Endothelial cell of umbilical vein (primary cell): ENCODE measurements at regions not wholly inside any gene's neighbourhood (a gene's known extent, or its start where the extent isn't known, plus 50 kb on each side); places are given as distances from the start of the nearest gene placed in this dataset.

Source experiments
- BruUV-seq: library from RNA; stranded (reverse); fragments of 400-500 nt; replicated peaks from 2 replicates; lab custom pipeline; 2021; lab: Mats Ljungman, UMichigan
- CTCF ChIA-PET: fragments of 300-600, 350-600 bp; sonication (Branson Sonifier 250); formaldehyde crosslinking; loops from one replicate; lab custom pipeline; 2021; ENCODE audit warnings: antibody characterized with exemption, inconsistent platforms; lab: Charles Lee
- POLR2A ChIA-PET: fragments of 300-600, 350-600 bp; sonication (Branson Sonifier 250); formaldehyde crosslinking; loops from one replicate; lab custom pipeline; 2021; ENCODE audit warnings: antibody characterized with exemption, inconsistent platforms; lab: Charles Lee
- DNase-seq: peaks from one replicate; pipeline ENCODE4 v3.0.0-alpha.2; 2011; ENCODE audit warnings: low read depth, low spot score
- FAIRE-seq: peaks from 2 replicates; lab custom pipeline; 2011; peaks lifted over from hg19 to GRCh38; lab: Jason Lieb, UNC
- H2AFZ ChIP-seq: 2 replicates; pipeline ENCODE4 v1.6.0; 2012; ENCODE audit warnings: low read depth, low read length, control low read depth, inconsistent platforms
- H3K27ac ChIP-seq: 2 replicates; pipeline ENCODE4 v1.5.1; 2011; ENCODE audit warnings: low read depth, mild to moderate bottlenecking, control low read depth, low read length, moderate library complexity; ENCODE audit not compliant: insufficient read depth
- H3K27me3 ChIP-seq, 2 experiments: 2 replicates each; pipeline versions ENCODE4 v1.6.0 to v1.6.1; 2011; ENCODE audit warnings: low read length in 2 of 2, mixed read lengths in 1 of 2; ENCODE audit not compliant: control insufficient read depth in 2 of 2, insufficient read depth in 2 of 2
- H3K36me3 ChIP-seq, 2 experiments: 2 replicates in 1 of 2; 3 replicates in 1 of 2; pipeline ENCODE4 v1.5.1; 2011; ENCODE audit warnings: low read length in 2 of 2, mild to moderate bottlenecking in 1 of 2, moderate library complexity in 1 of 2; ENCODE audit not compliant: control insufficient read depth in 2 of 2, insufficient read depth in 2 of 2; ENCODE audit errors: extremely low read depth in 1 of 2
- H3K4me1 ChIP-seq: 3 replicates; pipeline ENCODE4 v1.5.1; 2011; ENCODE audit warnings: mild to moderate bottlenecking, low read length; ENCODE audit not compliant: control insufficient read depth, insufficient read depth; ENCODE audit errors: extremely low read depth
- H3K4me2 ChIP-seq: 2 replicates; pipeline ENCODE4 v1.6.1; 2011; ENCODE audit warnings: low read length, control low read depth, mixed read lengths; ENCODE audit not compliant: insufficient read depth
- H3K4me3 ChIP-seq, 3 experiments: fragments of 200-600 bp in 1 of 3; sonication (generic), shearing (Covaris generic) in 1 of 3; replicated peaks in 1 of 3; 2 replicates each; pipeline ENCODE4 v1.5.1; 2011 to 2016; ENCODE audit warnings: control low read depth in 3 of 3, low read length in 3 of 3, mild to moderate bottlenecking in 2 of 3, inconsistent platforms in 1 of 3, low read depth in 1 of 3, moderate library complexity in 1 of 3; ENCODE audit not compliant: insufficient read depth in 1 of 3
- H3K79me2 ChIP-seq: 2 replicates; pipeline ENCODE4 v1.6.0; 2012; ENCODE audit warnings: low read length, inconsistent platforms; ENCODE audit not compliant: control insufficient read depth, insufficient read depth
- H3K9ac ChIP-seq: replicated peaks from 2 replicates; pipeline ENCODE3; 2011; ENCODE audit warnings: low read length, control low read depth; ENCODE audit not compliant: insufficient read depth; ENCODE audit errors: extremely low read depth
- H3K9me1 ChIP-seq: replicated peaks from 3 replicates; pipeline ENCODE4 v1.6.0; 2011; ENCODE audit warnings: mild to moderate bottlenecking, low read length; ENCODE audit not compliant: control insufficient read depth, insufficient read depth; ENCODE audit errors: extremely low read depth
- H3K9me3 ChIP-seq: replicated peaks from 2 replicates; pipeline ENCODE4 v1.5.1; 2012; ENCODE audit warnings: low read length, inconsistent platforms; ENCODE audit not compliant: control insufficient read depth, insufficient read depth
- H4K20me1 ChIP-seq: replicated peaks from 2 replicates; pipeline ENCODE3; 2011; ENCODE audit warnings: mild to moderate bottlenecking, low read length; ENCODE audit not compliant: control insufficient read depth, insufficient read depth; ENCODE audit errors: extremely low read depth
- FOS ChIP-seq: IDR thresholded peaks from 2 replicates; pipeline ENCODE4 v1.6.1; 2011; ENCODE audit warnings: mild to moderate bottlenecking, low read length, moderate library complexity, borderline replicate concordance; ENCODE audit not compliant: insufficient read depth
- GATA2 ChIP-seq: IDR thresholded peaks from 2 replicates; pipeline ENCODE4 v1.7.0; 2011; ENCODE audit warnings: low read depth, mild to moderate bottlenecking, moderate library complexity, mixed read lengths, low read length; ENCODE audit not compliant: insufficient read length, insufficient read depth
- JUN ChIP-seq: IDR thresholded peaks from 2 replicates; pipeline ENCODE4 v1.6.1; 2011; ENCODE audit warnings: borderline replicate concordance, low read depth; ENCODE audit not compliant: insufficient read length, insufficient read depth
- MYC ChIP-seq: IDR thresholded peaks from one replicate; pipeline ENCODE4 v1.6.1; 2011; ENCODE audit warnings: mild to moderate bottlenecking, low read depth, low read length
- POLR2AphosphoS5 ChIP-seq: IDR thresholded peaks from 2 replicates; pipeline ENCODE4 v1.6.1; 2012; ENCODE audit warnings: low read depth, mild to moderate bottlenecking, control low read depth, low read length, moderate library complexity; ENCODE audit not compliant: insufficient read depth
- dilution Hi-C: fragments of 300-500 bp; cut with MboI; formaldehyde crosslinking; loops from one replicate; pipeline ENCODE4 v1.15.0; 2019; ENCODE audit warnings: low sequenced_read_pairs; ENCODE audit not compliant: extremely low pct_ligation_motif_present
- intact Hi-C: fragments of 100-400 bp; cut with micrococcal nuclease; formaldehyde crosslinking; loops from one replicate; pipeline ENCODE4 v1.10.0; 2022
- TF ChIP-seq, protein P1 (sequence below): IDR thresholded peaks from 2 replicates; pipeline ENCODE4 v1.6.1; 2011; ENCODE audit not compliant: insufficient read depth, insufficient read length
- TF ChIP-seq, protein P2 (sequence below), 2 donors: IDR thresholded peaks; 1 replicate in 1 of 2; 2 replicates in 1 of 2; pipeline ENCODE4 v1.5.1; 2011; ENCODE audit warnings: low read length in 2 of 2, mild to moderate bottlenecking in 2 of 2, moderate library complexity in 2 of 2, control low read depth in 1 of 2, inconsistent platforms in 1 of 2, low read depth in 1 of 2; ENCODE audit not compliant: insufficient read depth in 1 of 2; ENCODE audit errors: extremely low read depth in 1 of 2

DNA sequence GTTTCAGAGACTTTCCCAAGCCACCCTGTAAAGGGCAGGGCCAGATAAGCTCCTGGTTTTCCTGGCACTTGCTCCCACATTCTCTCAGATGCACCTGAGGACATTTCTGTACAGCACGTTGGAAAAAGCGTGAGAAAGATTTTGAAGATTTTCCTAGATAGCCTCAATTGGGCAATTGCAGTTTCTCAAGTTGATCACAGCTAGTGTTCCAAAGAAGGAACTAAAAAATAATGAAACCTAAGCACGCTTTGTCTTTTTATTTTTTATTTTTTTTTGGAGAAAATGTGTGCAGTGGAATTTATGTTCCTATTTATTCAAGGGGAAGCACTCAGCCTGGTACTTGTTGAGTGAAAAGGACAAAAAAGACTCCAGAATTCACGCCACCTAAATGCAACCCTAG lies 429.1 kb downstream of the RNF144A start:
- Histone ChIP-seq H4K20me1 (no peaks in the 10 kb centered on the region), H3K27ac (no peak overlapping the region), H3K4me2 (no peak overlapping the region), H3K9ac (no peak overlapping the region), H3K4me1 (no peaks in the 10 kb centered on the region), H3K27me3 (no peaks in the 10 kb centered on the region), H2AFZ (no peak overlapping the region), H3K79me2 (no peaks in the 10 kb centered on the region), H3K9me3 (peaks cover 4% of the 10 kb centered on the region), H3K36me3 (no peaks in the 10 kb centered on the region), H3K9me1 (no peaks in the 10 kb centered on the region), H3K4me3 (no peak overlapping the region)
- FAIRE-seq (no peak), DNase-seq (no peak)
- dilution Hi-C loops, result no loop called here
- ChIA-PET CTCF (no interaction called here), POLR2A (no interaction called here)
- TF ChIP-seq GATA2, result no peak
- intact Hi-C loops, result no loop called here
- BruUV-seq, result no TSS peak

DNA sequence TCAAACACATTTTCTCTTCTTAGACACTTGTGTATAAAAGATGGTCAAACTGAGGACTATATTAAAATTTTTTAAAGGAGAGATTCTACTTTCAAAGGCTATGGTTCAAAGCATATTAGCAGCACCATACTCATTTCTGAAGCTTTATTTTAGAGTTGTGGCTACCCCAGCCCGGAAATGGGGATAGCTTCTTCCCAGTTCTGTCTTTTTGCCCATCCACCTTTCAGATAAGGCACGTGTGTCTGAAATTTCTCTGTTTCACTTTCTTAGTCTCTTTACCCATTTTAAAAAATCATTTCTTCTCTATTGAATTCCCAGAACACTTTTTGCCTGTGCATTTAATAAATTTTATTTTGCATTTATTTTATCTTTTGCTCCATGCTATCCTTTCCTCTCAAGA lies 431.5 kb downstream of the RNF144A start:
- intact Hi-C loops, result no loop called here
- no peaks in the 10 kb centered on the region for H3K27me3 ChIP-seq
- DNase-seq, result no peak
- no peak overlapping the region for H3K27ac ChIP-seq
- no peak overlapping the region for H2AFZ ChIP-seq
- no peak overlapping the region for H3K4me3 ChIP-seq
- BruUV-seq, result no TSS peak
- H3K36me3 ChIP-seq, result no peaks in the 10 kb centered on the region
- dilution Hi-C loops, result no loop called here
- no peaks in the 10 kb centered on the region for H4K20me1 ChIP-seq
- no peak for FAIRE-seq
- no peaks in the 10 kb centered on the region for H3K79me2 ChIP-seq
- H3K9ac ChIP-seq, result no peak overlapping the region
- H3K4me1 ChIP-seq, result no peaks in the 10 kb centered on the region
- no peaks in the 10 kb centered on the region for H3K9me1 ChIP-seq
- ChIA-PET POLR2A (no interaction called here), CTCF (interaction anchor here (1.4 kb wide), 1 partner anchor 23 kb away, joined by 3 read pairs; no protein-coding TSS in a partner anchor)
- H3K4me2 ChIP-seq, result no peak overlapping the region
- no peak for TF ChIP-seq FOS
- TF ChIP-seq POLR2AphosphoS5, result no peak
- TF ChIP-seq, protein P1, sequence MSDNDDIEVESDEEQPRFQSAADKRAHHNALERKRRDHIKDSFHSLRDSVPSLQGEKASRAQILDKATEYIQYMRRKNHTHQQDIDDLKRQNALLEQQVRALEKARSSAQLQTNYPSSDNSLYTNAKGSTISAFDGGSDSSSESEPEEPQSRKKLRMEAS, result no peak
- TF ChIP-seq GATA2, result no peak
- no peak for TF ChIP-seq JUN
- TF ChIP-seq MYC, result no peak
- TF ChIP-seq, protein P2, sequence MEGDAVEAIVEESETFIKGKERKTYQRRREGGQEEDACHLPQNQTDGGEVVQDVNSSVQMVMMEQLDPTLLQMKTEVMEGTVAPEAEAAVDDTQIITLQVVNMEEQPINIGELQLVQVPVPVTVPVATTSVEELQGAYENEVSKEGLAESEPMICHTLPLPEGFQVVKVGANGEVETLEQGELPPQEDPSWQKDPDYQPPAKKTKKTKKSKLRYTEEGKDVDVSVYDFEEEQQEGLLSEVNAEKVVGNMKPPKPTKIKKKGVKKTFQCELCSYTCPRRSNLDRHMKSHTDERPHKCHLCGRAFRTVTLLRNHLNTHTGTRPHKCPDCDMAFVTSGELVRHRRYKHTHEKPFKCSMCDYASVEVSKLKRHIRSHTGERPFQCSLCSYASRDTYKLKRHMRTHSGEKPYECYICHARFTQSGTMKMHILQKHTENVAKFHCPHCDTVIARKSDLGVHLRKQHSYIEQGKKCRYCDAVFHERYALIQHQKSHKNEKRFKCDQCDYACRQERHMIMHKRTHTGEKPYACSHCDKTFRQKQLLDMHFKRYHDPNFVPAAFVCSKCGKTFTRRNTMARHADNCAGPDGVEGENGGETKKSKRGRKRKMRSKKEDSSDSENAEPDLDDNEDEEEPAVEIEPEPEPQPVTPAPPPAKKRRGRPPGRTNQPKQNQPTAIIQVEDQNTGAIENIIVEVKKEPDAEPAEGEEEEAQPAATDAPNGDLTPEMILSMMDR (IDR thresholded peaks at IDR 0.05; ENCODE audit: extremely low read depth in 1 of 2, insufficient read depth in 1 of 2, low read depth in 1 of 2, low read length in 2 of 2), result no peak
- peaks cover 9% of the 10 kb centered on the region for H3K9me3 ChIP-seq
